Inferior parietal cortex (tissue), 1 donor: ENCODE measurements at regions not wholly inside any gene's neighbourhood (a gene's known extent, or its start where the extent isn't known, plus 50 kb on each side); places are given as distances from the start of the nearest gene placed in this dataset.

Experiments
- DNase-seq: peaks from one replicate; pipeline ENCODE4 v3.0.0-alpha.2; 2016; ENCODE audit errors: extremely low spot score

DNA sequence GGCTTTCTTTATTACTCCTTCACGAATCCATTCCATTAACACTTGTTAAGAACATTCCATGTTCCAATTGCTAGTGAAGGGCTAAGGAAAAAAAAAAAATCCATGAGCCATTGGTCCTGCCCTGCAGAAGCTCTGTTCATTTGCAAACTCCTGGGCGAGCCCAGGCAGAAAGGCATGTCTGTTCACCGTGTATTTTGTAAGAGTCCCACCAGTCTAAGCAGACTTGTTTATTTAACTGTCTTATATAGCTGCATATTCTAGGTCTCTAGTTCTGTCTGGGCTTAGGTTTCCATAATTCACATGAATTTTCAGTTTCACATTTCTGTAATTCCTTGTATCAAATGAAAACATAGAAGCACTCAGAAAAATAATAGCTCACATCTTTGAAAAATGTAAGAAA is 97.4 kb upstream of the POU2AF2 start:
- no peak for DNase-seq

DNA sequence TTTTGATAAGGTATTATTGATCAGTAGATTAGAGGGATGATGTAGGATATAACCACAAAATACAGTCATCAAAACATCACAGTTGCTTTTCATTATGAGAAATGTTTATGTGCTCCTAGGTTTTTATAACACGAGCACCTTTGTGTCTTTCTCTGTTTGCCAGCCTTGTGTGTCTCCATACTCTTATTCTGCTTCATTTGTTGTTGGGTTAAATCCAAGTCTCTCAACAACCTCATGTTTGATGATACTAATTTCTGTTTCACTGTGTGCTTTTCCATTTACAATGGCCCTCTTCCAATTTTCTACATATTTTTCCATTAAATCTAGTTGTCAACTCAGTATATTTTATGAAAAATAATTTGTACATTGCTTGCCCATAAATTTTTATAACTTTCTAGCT is 107.7 kb upstream of the POU2AF2 start:
- DNase-seq, result no peak

DNA sequence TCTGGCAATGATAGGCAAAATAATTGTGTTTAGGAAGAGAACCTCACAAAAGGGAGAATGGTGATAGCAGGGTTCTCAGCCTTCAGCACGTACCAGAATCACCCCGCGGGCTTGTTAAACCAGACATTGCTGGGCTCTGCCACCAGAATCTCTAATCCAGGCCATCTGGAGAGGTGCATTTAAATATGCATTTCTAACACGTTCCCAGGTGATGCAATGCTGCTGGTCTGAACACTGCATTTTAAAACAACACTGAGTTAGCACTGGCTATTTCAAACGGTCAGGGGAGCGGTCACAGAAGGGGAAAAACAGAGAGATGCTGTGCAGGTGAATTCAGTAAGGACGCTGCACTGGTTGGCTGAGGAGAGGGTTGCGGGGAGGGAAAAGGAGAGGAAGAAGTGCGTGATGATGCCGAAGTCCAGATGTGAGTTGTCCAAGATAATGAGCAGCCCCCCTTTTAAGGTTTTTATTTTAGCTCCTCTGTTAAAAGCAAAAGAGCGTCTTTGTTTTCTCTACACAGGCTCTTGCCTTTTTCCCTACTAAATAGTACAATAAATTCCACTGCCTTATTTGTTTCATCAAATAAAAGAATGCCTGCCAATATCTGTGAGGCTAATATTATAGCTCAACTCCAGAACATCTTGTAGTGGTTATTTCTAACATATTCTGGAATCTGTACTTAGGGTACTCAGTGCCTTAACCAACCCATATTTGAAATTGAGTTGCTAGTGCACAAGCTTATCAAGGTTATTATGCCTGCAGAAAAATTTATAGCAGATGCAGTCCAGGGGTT is 109.6 kb upstream of the POU2AF2 start:
- no peak for DNase-seq

DNA sequence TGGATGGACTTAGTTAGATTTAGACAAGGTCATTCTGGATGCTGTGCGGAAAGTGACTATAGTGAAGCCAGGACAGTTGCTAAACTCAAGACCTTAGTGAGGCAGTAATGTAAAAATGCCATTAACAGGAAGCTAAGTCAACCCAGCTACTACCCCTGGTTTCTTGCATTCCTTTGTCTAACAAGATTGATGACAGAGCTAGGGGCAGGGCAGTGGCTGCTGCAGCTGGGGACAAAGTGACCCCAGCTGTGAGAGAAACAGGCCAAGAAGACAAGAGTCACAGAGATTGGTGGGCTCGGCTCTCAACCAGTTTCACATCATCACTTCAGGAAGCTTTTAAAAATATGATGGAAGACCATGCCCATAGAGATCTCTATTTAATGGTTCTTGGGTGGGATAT is 110.4 kb upstream of the POU2AF2 start:
- DNase-seq, result no peak

DNA sequence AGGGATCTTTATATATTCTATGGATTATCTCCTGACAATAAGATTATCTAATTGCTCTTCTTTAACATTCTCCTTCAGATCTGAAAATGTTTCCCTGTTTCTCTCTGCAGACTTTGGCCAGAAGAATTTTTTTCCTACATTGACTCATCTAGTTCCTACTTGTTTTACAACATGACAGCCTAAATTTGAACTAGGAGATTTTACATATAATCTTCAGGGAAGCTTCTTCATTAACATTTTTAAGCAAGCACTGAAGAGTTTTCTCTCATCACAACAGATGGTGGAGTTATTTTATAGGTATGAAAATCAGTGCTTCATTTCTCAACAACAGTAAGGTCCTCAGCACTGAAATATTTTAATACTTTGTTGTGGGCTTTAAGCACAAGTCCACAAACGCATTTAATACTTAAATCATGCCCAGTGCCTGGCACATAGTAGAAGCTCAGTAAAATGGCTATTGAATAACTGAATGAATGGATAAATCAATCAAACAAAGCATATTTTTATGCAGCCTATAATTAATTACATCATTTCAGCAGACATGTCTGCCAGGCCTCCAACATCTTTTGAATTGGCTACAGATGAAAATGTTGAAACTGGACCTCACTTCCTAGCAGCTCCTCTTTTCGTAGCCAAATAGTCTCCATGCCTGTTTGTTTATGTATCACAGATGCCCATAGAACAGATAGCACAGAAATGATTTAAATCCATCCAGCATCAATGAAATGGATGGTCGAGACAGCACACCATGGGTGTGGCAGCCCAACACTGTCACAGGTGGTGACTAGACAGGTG is 117.3 kb upstream of the POU2AF2 start:
- DNase-seq, result peak; percentile 50

DNA sequence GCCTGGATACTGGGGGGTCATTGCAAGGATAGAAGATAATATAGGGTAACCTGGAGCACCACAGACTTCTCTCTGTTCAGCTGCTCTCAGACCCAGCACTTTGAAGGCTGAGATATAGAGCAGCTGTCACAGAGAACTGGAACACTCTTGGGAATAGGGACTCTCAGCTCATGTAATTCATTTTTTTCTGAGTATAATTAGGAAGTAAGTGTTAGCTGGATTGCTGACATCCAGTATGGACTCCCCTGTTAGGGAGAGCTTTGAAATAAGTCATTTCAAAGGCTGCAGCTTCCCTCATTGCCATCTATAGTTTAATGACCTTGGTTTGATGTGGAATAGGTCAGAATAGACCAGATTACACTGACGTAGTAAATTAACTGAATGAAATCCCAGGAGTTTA is 120.8 kb upstream of the POU2AF2 start:
- no peak for DNase-seq

DNA sequence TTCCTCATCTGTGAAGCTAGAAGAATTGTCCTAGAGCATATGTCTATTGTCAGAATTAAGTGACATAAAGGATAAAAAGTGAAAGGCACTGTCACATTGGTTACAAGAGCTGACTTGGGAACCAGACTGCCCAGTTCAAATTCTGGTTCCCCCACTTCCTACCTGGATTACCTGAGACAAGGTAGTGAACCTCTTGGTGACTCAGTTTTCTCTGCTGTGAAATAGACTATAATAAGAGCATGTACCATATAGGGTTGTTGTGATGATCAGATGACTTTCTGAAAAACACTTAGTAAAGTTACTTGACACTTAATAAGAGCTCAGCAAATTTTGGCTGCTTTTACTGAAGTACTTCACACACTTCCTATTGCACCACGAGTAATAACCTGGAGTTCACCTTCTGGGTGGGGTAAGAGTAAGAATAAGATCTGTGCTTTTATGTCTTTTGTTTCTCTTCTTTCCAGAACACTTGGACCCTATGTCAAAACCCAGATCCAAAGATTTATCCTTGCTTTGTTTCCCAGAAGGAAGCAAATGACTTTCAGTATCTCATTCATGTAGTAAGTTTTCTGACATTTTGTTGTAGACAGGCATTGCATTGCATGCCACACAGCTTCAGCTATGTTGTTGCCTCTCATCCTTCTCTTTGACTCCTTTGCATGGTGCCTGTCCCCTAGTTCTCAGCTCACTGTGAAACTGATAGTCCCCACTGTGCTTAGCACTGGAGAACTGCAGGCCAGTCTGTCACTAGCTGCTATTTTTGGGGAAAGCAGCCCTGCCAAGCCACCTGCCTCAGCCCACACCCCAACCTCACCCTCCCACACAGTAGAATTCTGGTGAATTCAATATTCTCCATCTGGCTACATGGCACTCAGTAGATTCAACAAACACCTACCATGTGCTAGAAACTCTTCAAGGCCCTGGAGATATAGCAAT is 121.8 kb upstream of the POU2AF2 start:
- peak; percentile 4 for DNase-seq

DNA sequence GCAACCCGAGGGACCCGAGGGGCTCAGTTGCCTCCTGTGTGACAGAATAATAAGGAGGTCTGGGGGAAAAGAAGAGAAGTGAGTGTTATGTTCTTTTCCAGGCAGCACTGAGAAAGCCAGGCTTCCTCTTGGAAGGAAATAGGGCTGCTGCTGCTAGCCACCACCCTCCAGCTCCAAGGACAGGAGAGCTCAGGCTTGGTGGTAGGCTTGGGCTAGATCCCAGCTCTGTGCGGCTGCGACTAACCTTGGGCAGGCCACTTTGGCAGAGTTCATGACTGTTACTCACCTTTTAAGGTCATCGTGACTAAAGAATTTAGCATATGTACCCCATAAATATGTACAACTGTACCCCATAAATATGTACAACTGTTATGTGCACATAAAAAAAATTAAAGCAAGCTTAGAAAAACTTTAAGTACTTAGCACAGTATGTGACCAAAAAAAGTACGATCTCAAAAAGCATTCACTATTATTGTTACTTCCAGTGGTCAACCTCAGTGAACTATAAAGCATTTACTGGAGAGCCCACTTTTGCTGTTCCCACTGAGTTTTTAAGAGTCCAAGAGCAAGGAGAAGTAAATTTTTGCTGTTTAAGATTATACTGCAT is 124.7 kb upstream of the POU2AF2 start:
- DNase-seq, result no peak

DNA sequence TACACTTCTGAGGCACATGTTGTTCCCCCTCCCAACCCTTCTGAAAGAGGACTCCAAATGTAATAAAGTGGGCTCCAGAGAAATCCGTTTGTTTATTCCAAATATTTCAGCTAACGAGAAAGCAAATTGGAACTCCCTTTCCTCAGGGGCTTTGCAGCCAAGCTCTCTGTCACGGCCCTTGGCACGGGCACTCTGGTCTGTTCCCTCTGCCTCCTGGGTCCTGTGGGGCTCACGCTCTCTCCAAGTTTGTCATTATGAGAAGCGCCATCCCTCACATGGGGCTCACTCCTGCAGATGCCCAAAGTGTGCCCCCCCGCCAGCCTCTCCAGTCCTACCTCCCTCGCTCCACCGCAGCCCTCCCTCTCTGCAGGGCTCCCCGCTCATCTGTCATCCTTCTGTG is 125.4 kb upstream of the POU2AF2 start:
- no peak for DNase-seq

DNA sequence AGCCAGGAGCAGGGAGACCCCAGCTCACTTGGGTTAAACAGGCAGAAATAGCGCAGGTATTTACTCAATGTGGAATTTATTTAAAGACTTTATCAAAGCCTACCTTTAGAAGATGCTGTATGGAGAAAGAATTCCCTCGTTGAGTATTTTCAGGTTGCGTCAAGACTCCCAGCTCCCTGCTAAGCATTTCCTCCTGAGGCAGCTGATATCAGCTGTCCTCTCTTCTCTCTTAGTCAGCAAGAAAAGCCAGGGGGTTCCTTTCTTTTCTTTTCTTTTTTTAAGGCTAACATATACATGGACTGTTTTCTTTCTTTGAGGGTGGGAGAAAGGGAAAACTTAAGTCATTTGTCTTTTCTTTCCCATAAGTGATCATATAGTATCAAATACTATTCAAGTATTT is 125.8 kb upstream of the POU2AF2 start:
- DNase-seq, result no peak

DNA sequence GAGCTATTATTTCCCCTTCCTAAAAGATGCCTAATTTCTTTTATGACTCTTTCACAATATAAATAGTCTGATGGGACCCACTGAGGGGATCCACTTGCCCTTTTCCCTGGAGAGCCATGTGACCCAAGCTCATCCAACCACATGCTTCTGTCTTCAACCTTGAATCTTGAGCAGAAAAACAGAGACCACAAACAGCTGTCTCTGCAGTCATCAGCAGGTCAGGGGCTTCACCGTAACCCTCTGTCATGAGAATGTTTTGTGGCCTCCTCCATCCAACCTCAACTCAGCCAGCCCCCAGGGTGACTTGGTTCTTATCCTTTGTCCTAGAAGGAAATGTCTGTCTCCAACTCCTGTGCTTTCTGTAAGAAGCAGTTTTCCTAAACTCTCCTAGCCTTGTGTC is 129.6 kb upstream of the POU2AF2 start:
- no peak for DNase-seq

DNA sequence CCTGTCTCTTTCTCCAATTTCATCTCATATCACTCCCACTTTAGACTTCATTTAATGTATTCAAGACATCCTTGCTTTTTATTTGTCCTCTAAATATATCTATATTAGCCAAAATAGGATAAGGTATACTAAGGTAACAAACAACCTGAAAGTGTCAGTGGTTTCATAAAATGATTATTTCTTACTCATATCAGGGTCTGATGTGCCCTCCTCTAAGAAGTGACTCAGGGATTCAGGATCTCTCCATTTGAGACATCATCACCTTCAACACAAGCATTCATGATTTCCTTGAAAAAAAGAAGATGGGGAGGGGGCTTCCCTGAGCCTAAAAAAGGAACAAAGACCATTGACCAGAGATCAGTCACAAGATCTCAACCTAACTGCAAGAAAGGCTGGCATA is 131.4 kb upstream of the POU2AF2 start:
- no peak for DNase-seq

DNA sequence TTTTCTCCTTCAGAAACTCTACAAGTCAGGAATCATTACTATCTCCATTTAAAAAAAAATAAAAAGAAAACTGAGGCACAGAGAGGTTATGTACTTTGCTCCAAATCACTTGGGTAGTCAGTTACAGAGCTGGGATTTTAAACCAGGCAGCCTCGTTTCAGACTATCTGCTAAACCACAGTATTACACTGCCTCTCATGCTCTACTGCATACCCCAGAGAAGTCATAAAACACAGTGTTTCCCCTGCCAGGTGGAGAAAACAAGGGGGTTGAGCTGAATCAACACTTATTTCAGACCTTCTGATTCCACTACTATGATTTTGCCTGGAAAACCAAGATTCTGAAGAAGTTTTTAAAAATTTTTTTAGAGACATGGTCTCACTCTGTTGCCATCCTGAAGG is 132.9 kb upstream of the POU2AF2 start:
- DNase-seq, result no peak

DNA sequence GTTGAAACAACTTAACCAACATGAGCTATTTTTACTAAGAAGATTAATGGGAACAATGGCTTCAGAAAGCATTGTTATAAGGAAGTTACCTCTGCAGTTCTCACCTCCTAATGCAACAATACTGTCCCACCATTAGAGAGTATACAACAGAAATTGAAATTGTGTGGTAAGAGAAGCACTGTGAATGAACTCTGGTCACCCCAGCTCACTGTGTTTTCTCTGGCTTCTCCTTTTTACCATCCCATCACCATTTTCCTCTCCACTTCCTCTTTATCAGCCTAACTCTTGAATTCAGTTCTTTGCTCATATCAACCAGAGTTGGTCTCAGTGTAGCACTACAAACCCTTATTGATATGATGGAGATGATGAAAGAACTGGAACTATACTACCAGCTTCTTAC is 138.0 kb upstream of the POU2AF2 start:
- no peak for DNase-seq

DNA sequence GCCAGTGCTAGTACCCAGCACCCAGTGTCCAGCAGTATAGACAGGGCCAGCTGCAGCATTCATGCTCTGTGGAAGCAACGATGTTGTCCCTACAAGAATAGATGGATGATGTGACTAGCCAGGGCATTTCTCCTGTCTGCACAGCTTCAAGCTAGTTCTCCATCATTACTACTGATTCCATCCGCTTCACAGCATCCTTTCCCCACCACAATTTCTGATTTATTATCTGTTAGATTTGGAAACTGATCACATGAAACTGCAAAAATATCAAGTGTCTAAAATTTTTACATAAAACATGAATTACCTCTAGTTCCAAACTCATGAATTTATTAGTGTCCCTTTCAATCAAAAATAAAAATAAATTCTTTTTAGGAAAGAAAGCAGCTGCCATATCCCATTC is 138.9 kb upstream of the POU2AF2 start:
- DNase-seq, result no peak

DNA sequence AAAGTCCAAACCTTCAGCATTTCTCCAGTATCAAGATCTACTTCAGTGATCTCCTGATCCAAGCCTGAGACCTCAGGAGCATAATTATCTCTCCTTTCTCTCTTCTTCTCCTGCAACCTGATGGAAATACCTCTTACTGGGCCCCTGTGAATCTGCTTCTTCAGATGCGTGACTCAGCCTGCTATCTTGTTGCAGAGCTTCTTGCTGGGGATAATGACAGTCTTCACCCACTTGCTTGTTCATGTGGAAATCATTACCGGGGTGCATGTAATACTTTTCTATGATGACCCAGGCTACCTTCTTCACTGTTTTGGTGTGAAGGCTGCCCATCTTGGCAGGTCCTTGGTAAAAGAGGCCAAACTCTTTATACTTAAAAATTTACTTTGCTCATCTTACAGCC is 140.0 kb upstream of the POU2AF2 start:
- no peak for DNase-seq

DNA sequence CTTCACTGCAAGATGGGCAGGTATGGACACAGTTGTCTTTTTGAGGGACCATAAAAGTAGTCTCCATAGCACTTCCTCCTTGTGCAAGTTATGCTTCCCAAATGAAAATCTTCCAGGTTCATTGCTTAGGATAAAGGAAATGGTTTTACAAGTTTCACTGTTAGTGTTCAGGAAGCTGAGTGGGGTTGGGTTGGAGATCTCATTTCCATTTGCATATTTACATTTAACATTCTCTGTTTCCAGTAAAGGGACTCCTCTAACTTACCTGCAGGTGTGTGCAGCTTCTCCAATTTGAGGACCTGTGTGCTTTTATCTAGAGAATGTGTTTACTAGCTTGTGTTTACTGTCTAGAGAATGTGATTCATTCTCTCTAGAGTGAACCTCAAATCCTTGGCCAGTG is 141.3 kb upstream of the POU2AF2 start:
- no peak for DNase-seq

DNA sequence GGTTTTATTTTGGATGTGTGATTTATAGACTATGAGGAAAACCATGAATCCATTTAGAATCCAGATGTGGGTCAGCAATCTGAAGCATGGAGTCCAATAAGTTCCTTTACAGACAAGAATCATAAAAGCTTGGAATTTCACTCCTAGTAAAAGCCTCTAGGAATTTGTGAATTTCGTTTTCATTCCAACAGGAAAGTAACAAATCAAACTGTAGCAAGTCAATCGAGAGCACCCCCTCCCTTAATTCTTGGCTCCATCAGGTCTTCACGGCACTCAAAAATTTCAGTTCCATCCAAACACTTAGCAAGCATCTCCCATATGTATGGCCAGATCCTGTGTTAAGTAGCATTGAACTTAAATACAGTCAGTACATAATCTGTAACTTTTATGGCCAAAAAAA is 143.6 kb upstream of the POU2AF2 start:
- DNase-seq, result no peak

DNA sequence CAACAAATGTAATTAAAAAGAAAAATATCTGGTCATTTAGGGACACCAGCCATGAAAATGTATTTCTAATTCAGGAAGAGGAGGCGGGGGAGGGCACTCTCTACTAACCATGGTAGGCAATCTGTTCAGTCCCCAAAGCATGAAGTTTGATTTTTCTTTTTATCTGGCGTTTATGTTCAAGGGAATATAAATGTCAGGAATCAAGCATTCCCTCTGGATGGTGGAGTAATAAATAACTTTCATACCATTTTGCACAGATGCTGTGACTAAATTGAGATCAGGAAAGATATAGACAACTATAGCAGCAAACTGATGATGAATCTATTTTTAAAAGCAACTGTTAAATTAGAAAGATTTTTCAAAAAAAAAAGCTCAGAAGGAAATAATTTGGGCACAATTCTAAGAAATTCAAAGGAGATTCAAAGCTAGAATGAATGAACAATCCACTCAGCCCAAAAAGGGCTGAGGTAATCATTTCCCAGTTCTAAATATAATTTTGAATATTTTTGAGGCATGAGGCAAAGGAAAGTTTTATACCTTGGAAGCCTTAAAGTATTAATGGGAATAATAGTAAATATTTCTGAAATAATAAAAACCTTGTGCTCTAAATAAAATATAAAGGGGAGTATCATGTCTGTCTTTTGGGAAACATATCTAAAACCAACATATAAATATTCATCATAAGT is 146.4 kb upstream of the POU2AF2 start:
- DNase-seq, result no peak

DNA sequence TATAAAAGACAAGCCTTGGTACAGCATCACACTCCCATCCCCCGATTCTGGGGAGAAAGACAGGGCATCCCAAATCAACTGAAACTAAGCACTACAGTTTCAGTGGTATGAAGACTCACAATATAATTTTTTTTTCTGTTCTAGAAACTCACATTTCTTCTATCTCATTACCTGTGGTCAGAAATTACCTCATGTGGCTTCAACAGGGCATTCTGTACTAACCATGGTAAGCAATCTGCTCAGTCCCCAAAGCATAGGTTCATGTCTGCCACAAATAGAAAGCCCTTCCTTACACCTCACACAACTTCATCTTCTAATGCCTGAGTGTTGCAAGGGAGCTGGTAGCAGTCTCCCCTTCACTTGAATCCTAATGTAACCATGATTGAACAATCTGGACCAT is 147.4 kb upstream of the POU2AF2 start:
- no peak for DNase-seq

DNA sequence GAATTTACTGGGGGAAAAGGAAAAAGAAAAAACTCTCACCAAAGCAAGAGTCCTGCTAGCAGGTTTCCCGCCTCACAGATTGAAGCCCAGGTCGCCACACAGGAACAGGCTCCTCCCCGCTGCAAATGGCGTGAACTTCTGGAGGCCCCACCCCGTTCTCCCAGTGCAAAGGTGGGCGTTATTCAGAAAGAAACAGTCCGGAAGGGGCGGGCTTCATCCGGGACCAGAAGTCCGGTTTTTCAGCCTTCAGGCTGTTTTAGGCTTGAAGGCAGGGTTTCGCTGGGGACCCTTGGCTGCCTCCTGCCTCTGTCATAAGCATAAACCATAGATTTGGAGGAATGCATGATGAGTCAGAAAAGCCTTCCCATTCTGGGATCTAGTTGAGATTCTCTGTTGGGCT is 148.3 kb upstream of the POU2AF2 start:
- no peak for DNase-seq
